HG02981 (cell line): ENCODE measurements at regions not wholly inside any gene's neighbourhood (a gene's known extent, or its start where the extent isn't known, plus 50 kb on each side); places are given as distances from the start of the nearest gene placed in this dataset.

ENCODE experiments used
- ATAC-seq: cut with Tn5 transposase; IDR thresholded peaks from one replicate; pipeline ENCODE4 v1.9.1; 2021; ENCODE audit warnings: mild to moderate bottlenecking, moderate library complexity; ENCODE audit not compliant: unreplicated experiment

- no peak for ATAC-seq
These were observed 596.3 kb downstream of the FAT4 start for GRCh38 chr4:125911058-125911457.

GRCh38 chr4:125911481-125911880 lies 596.7 kb downstream of the FAT4 start:
- no peak for ATAC-seq

GRCh38 chr4:125917559-125917958 lies 602.8 kb downstream of the FAT4 start:
- ATAC-seq: no peak

- no peak for ATAC-seq
These were observed 613.9 kb downstream of the FAT4 start for GRCh38 chr4:125928652-125929051.

- ATAC-seq: no peak
These were observed 623.8 kb downstream of the FAT4 start for GRCh38 chr4:125938541-125938940.

- no peak for ATAC-seq
These were observed 625.7 kb downstream of the FAT4 start for GRCh38 chr4:125940426-125940825.

- ATAC-seq: no peak
These were observed 630.2 kb downstream of the FAT4 start for GRCh38 chr4:125944966-125945365.

GRCh38 chr4:125948021-125948420 lies 633.3 kb downstream of the FAT4 start:
- no peak for ATAC-seq

- no peak for ATAC-seq
These were observed 636.6 kb downstream of the FAT4 start for GRCh38 chr4:125951261-125951887.

GRCh38 chr4:125952631-125953030 lies 637.9 kb downstream of the FAT4 start:
- ATAC-seq: no peak

GRCh38 chr4:125956276-125956675 lies 641.5 kb downstream of the FAT4 start:
- no peak for ATAC-seq

- ATAC-seq: no peak
These were observed 643.8 kb downstream of the FAT4 start for GRCh38 chr4:125958519-125958918.

- ATAC-seq: no peak
These were observed 646.9 kb downstream of the FAT4 start for GRCh38 chr4:125961626-125962025.

GRCh38 chr4:125975861-125976397 lies 661.2 kb downstream of the FAT4 start:
- no peak for ATAC-seq

GRCh38 chr4:125979950-125980349 lies 665.2 kb downstream of the FAT4 start:
- no peak for ATAC-seq

- no peak for ATAC-seq
These were observed 668.4 kb downstream of the FAT4 start for GRCh38 chr4:125983168-125983567.

GRCh38 chr4:125985856-125986255 lies 671.1 kb downstream of the FAT4 start:
- peak; percentile 46 for ATAC-seq

GRCh38 chr4:125986307-125986706 lies 671.6 kb downstream of the FAT4 start:
- ATAC-seq: peak; percentile 20

GRCh38 chr4:125988464-125988863 lies 673.7 kb downstream of the FAT4 start:
- ATAC-seq: no peak

GRCh38 chr4:125991398-125991797 lies 676.6 kb downstream of the FAT4 start:
- ATAC-seq: no peak

- no peak for ATAC-seq
These were observed 678.1 kb downstream of the FAT4 start for GRCh38 chr4:125992891-125993290.

GRCh38 chr4:125994024-125994423 lies 679.3 kb downstream of the FAT4 start:
- ATAC-seq: no peak

GRCh38 chr4:125994430-125994829 lies 679.7 kb downstream of the FAT4 start:
- no peak for ATAC-seq
